Lower lobe of right lung (tissue), 2 donors: ENCODE measurements at regions not wholly inside any gene's neighbourhood (a gene's known extent, or its start where the extent isn't known, plus 50 kb on each side); places are given as distances from the start of the nearest gene placed in this dataset.

Experiments used
- ATAC-seq, 2 donors: fragments of 200-7000 bp; cut with Tn5 transposase; one replicate each; pipeline ENCODE4 v1.9.1; 2020 to 2022; ENCODE audit warnings: mild to moderate bottlenecking in 2 of 2, moderate library complexity in 2 of 2
- DNase-seq: peaks from one replicate; pipeline ENCODE4 v3.0.0-alpha.2; 2020
- H3K27ac ChIP-seq: fragments of 200-600 bp; one replicate; pipeline ENCODE4 v1.8.0; 2022
- H3K27me3 ChIP-seq: fragments of 200-600 bp; one replicate; pipeline ENCODE4 v1.8.0; 2022; ENCODE audit warnings: low read depth
- H3K36me3 ChIP-seq: fragments of 200-600 bp; one replicate; pipeline ENCODE4 v1.8.0; 2022; ENCODE audit warnings: mild to moderate bottlenecking
- H3K4me1 ChIP-seq: fragments of 200-600 bp; one replicate; pipeline ENCODE4 v1.8.0; 2022
- H3K4me3 ChIP-seq: fragments of 200-600 bp; one replicate; pipeline ENCODE4 v1.8.0; 2022; ENCODE audit warnings: mild to moderate bottlenecking
- H3K9me3 ChIP-seq: fragments of 200-600 bp; one replicate; pipeline ENCODE4 v1.8.0; 2022
- intact Hi-C: fragments of 100-400 bp; cut with DNase I; formaldehyde crosslinking; loops from one replicate; pipeline ENCODE4 v1.11.0; 2022
- TF ChIP-seq, protein P1 (sequence below): fragments of 200-600 bp; IDR thresholded peaks from one replicate; pipeline ENCODE4 v1.8.0; 2022; ENCODE audit warnings: antibody characterized with exemption, mild to moderate bottlenecking
- donor health status: DM: no; HTN: yes; CAD: no; lungs with severe emphysema.

DNA sequence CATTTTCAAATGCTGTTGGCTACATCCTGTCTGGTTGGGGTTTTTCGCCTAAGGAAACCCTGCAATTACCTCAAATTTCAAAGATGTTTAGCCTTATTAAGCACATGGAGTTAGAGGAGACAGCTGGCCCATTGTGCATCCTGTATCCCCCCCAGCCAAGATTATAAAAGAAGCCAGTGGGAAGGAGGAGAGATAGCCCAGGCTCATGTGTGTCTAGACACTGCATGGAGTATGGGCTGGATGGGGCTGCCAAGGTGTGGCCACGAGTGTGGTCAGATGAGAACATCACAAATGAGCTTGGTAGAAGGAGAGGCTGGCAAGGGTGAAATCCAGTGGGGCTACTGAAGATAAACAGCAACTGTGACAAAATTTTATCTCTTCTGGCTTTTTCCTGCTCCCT, 270.0 kb upstream of the TBC1D5 start:
- intact Hi-C loops: no loop called here
- Histone ChIP-seq H3K27me3 (no peaks in the 10 kb centered on the region), H3K4me1 (no peaks in the 10 kb centered on the region), H3K36me3 (no peaks in the 10 kb centered on the region), H3K27ac (no peak overlapping the region), H3K4me3 (no peak overlapping the region), H3K9me3 (no peaks in the 10 kb centered on the region)
- TF ChIP-seq, protein P1, sequence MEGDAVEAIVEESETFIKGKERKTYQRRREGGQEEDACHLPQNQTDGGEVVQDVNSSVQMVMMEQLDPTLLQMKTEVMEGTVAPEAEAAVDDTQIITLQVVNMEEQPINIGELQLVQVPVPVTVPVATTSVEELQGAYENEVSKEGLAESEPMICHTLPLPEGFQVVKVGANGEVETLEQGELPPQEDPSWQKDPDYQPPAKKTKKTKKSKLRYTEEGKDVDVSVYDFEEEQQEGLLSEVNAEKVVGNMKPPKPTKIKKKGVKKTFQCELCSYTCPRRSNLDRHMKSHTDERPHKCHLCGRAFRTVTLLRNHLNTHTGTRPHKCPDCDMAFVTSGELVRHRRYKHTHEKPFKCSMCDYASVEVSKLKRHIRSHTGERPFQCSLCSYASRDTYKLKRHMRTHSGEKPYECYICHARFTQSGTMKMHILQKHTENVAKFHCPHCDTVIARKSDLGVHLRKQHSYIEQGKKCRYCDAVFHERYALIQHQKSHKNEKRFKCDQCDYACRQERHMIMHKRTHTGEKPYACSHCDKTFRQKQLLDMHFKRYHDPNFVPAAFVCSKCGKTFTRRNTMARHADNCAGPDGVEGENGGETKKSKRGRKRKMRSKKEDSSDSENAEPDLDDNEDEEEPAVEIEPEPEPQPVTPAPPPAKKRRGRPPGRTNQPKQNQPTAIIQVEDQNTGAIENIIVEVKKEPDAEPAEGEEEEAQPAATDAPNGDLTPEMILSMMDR: no peak
- DNase-seq (no peak), ATAC-seq (no peak)

- H3K9me3 ChIP-seq: no peaks in the 10 kb centered on the region
- H3K4me1 ChIP-seq: no peaks in the 10 kb centered on the region
- ATAC-seq (no peak), DNase-seq (no peak)
- no peak overlapping the region for H3K27ac ChIP-seq
- TF ChIP-seq, protein P1: no peak
- H3K27me3 ChIP-seq: no peaks in the 10 kb centered on the region
- H3K4me3 ChIP-seq: no peak overlapping the region
- H3K36me3 ChIP-seq: no peaks in the 10 kb centered on the region
- intact Hi-C loops: no loop called here
Observed at GRCh38 chr3:18011387-18011786, 269.0 kb upstream of the TBC1D5 start.

- DNase-seq (no peak), ATAC-seq (no peak)
- Histone ChIP-seq H3K36me3 (no peaks in the 10 kb centered on the region), H3K27me3 (no peaks in the 10 kb centered on the region), H3K27ac (no peak overlapping the region), H3K4me1 (no peaks in the 10 kb centered on the region), H3K4me3 (no peak overlapping the region), H3K9me3 (no peaks in the 10 kb centered on the region)
- TF ChIP-seq, protein P1: no peak
- intact Hi-C loops: no loop called here
Observed at GRCh38 chr3:18010001-18010400, 267.6 kb upstream of the TBC1D5 start.

DNA sequence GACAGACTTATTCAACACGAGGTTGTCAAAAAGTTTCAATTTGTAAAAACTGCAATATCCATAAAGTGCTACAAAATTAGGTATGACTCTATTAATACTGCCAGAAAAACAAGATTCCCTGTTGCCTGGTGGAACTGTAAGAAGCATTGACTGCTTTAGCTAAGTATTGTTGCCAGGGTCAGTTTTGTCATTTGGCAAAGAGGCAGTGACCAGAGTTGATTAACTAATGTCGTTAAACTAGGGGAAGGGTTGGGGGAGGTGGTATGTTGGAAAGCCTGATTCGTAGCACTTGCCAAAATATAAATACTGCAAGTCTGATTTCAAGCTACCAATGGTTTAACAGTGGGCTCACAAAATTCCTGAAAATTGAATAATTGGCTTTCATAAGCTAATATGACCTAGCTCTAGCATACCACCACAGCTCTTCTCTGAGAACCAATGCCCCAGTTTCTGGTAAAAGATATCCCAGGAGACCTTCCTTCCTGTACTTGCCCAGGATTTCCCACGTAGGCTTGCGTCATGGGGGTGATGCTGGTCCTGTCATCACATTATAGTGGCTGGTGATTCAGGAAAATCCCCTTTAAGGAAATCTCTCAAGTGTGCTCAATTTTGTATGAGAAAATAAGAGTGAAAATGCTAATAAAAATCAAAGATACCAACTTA, 266.4 kb upstream of the TBC1D5 start:
- Histone ChIP-seq H3K27me3 (no peaks in the 10 kb centered on the region), H3K4me3 (no peak overlapping the region), H3K36me3 (no peaks in the 10 kb centered on the region), H3K9me3 (no peaks in the 10 kb centered on the region), H3K4me1 (no peaks in the 10 kb centered on the region), H3K27ac (no peak overlapping the region)
- intact Hi-C loops: no loop called here
- DNase-seq (no peak), ATAC-seq (no peak)
- TF ChIP-seq, protein P1: no peak

- intact Hi-C loops: no loop called here
- ATAC-seq (peak in 1 of 2 donors; percentile 18), DNase-seq (no peak)
- TF ChIP-seq, protein P1: no peak
- Histone ChIP-seq H3K27ac (no peak overlapping the region), H3K4me3 (no peak overlapping the region), H3K27me3 (no peaks in the 10 kb centered on the region), H3K36me3 (no peaks in the 10 kb centered on the region), H3K9me3 (no peaks in the 10 kb centered on the region), H3K4me1 (no peaks in the 10 kb centered on the region)
Observed at GRCh38 chr3:18007980-18008379, 265.5 kb upstream of the TBC1D5 start.
